CD14-positive monocyte (primary cell): ENCODE measurements at regions not wholly inside any gene's neighbourhood (a gene's known extent, or its start where the extent isn't known, plus 50 kb on each side); places are given as distances from the start of the nearest gene placed in this dataset.

Source experiments
- DNase-seq, 3 donors: peaks; one replicate each; pipeline ENCODE4 v3.0.0-alpha.2; 2011 to 2022
- H2AFZ ChIP-seq: 2 replicates; pipeline ENCODE4 v1.6.0; 2012; ENCODE audit warnings: mild to moderate bottlenecking, low read depth, low read length, inconsistent platforms; ENCODE audit not compliant: insufficient read depth, poor library complexity, severe bottlenecking
- H3K27ac ChIP-seq, 2 donors: 1 replicate in 1 of 2; 2 replicates in 1 of 2; pipeline ENCODE4 v1.5.1; 2012 to 2013; ENCODE audit warnings: low read length in 2 of 2, control low read depth in 1 of 2, inconsistent platforms in 1 of 2, low read depth in 1 of 2, mild to moderate bottlenecking in 1 of 2
- H3K27me3 ChIP-seq, 2 donors: one replicate each; pipeline versions ENCODE4 v1.6.0 to v1.6.1; 2011 to 2013; ENCODE audit warnings: low read length in 2 of 2; ENCODE audit not compliant: control insufficient read depth in 2 of 2, insufficient read depth in 2 of 2
- H3K36me3 ChIP-seq, 2 donors: replicated peaks in 1 of 2; 1 replicate in 1 of 2; 2 replicates in 1 of 2; pipeline versions ENCODE4 v1.5.1 to v1.6.1; 2012 to 2013; ENCODE audit warnings: low read length in 2 of 2, control low read depth in 1 of 2, inconsistent platforms in 1 of 2, mild to moderate bottlenecking in 1 of 2; ENCODE audit not compliant: insufficient read depth in 2 of 2, control insufficient read depth in 1 of 2
- H3K4me1 ChIP-seq, 2 donors: 1 replicate in 1 of 2; 2 replicates in 1 of 2; pipeline versions ENCODE4 v1.5.1 to v1.6.1; 2012 to 2013; ENCODE audit warnings: low read length in 2 of 2, control low read depth in 1 of 2, inconsistent platforms in 1 of 2, mild to moderate bottlenecking in 1 of 2, moderate library complexity in 1 of 2; ENCODE audit not compliant: insufficient read depth in 2 of 2, control insufficient read depth in 1 of 2
- H3K4me2 ChIP-seq: replicated peaks from 2 replicates; pipeline ENCODE3; 2012; ENCODE audit warnings: low read length, moderate library complexity, mild to moderate bottlenecking; ENCODE audit not compliant: poor library complexity, severe bottlenecking; ENCODE audit errors: extremely low read depth
- H3K4me3 ChIP-seq, 3 experiments: fragments of 200-600 bp in 1 of 3; sonication (generic) in 1 of 3; replicated peaks in 1 of 3; 1 replicate in 2 of 3; 2 replicates in 1 of 3; pipeline ENCODE4 v1.5.1; 2011 to 2013; ENCODE audit warnings: low read length in 3 of 3, mild to moderate bottlenecking in 3 of 3, control low read depth in 2 of 3, low read depth in 2 of 3, inconsistent platforms in 1 of 3, moderate library complexity in 1 of 3
- H3K79me2 ChIP-seq: 2 replicates; pipeline ENCODE4 v1.6.0; 2012; ENCODE audit warnings: mild to moderate bottlenecking, control low read depth, inconsistent platforms, low read length, moderate library complexity; ENCODE audit not compliant: insufficient read depth
- H3K9ac ChIP-seq: 2 replicates; pipeline ENCODE4 v1.6.0; 2017; ENCODE audit warnings: low read length, mild to moderate bottlenecking; ENCODE audit not compliant: insufficient read depth, poor library complexity, severe bottlenecking
- H3K9me3 ChIP-seq, 2 donors: replicated peaks in 1 of 2; 1 replicate in 1 of 2; 2 replicates in 1 of 2; pipeline versions ENCODE4 v1.5.1 to v1.6.1; 2012 to 2013; ENCODE audit warnings: low read length in 2 of 2, control low read depth in 1 of 2; ENCODE audit not compliant: control insufficient read depth in 1 of 2, insufficient read depth in 1 of 2
- H4K20me1 ChIP-seq: 2 replicates; pipeline ENCODE4 v1.6.0; 2012; ENCODE audit warnings: mild to moderate bottlenecking, low read length, control low read depth, moderate library complexity; ENCODE audit not compliant: insufficient read depth
- H3K27ac Mint-ChIP-seq, 7 donors: one replicate each; pipeline ENCODE4 v1.8.0; 2020; ENCODE audit warnings: mild to moderate bottlenecking in 7 of 7, mixed read lengths in 7 of 7, moderate library complexity in 6 of 7, inconsistent platforms in 2 of 7
- H3K27me3 Mint-ChIP-seq, 3 donors: one replicate each; pipeline ENCODE4 v1.8.0; 2021 to 2022; ENCODE audit warnings: low read depth in 3 of 3, mild to moderate bottlenecking in 3 of 3, mixed read lengths in 3 of 3, moderate library complexity in 3 of 3, inconsistent platforms in 1 of 3
- H3K36me3 Mint-ChIP-seq, 2 donors: one replicate each; pipeline ENCODE4 v1.8.0; 2020; ENCODE audit warnings: mixed read lengths in 2 of 2, inconsistent platforms in 1 of 2, mild to moderate bottlenecking in 1 of 2
- H3K4me1 Mint-ChIP-seq: one replicate; pipeline ENCODE4 v1.8.0; 2020; ENCODE audit warnings: mild to moderate bottlenecking, mixed read lengths
- H3K4me3 Mint-ChIP-seq, 2 donors: one replicate each; pipeline ENCODE4 v1.8.0; 2020; ENCODE audit warnings: mild to moderate bottlenecking in 2 of 2, mixed read lengths in 2 of 2, moderate library complexity in 1 of 2
- H3K9me3 Mint-ChIP-seq, 7 donors: one replicate each; pipeline ENCODE4 v1.8.0; 2020 to 2022; ENCODE audit warnings: mixed read lengths in 7 of 7, mild to moderate bottlenecking in 6 of 7, moderate library complexity in 6 of 7, inconsistent platforms in 2 of 7
- CTCF ChIP-seq: fragments of 200-600 bp; IDR thresholded peaks from one replicate; pipeline ENCODE4 v1.8.0; 2022; ENCODE audit warnings: antibody characterized with exemption, mild to moderate bottlenecking
- WGBS: methylation state at CpG from one replicate; pipeline ENCODE4 v1.1.5; 2013; ENCODE audit warnings: missing lambda C conversion rate; ENCODE audit not compliant: insufficient coverage; 5-methylcytosine and 5-hydroxymethylcytosine counted together
- intact Hi-C, 2 donors: fragments of 100-400 bp; cut with micrococcal nuclease; formaldehyde crosslinking; loops; one replicate each; pipeline versions ENCODE4 v1.15.0 to v1.15.1; 2023

- TF ChIP-seq CTCF = no peak
- Mint-ChIP-seq H3K27ac (peak overlapping the region in 3 of 7 donors; percentile 9 to 55 (median 26)), H3K9me3 (peaks cover 0 to 2% (median 0%) of the 10 kb centered on the region in 7 donors), H3K4me3 (no peak overlapping the region), H3K4me1 (peaks cover 52% of the 10 kb centered on the region), H3K27me3 (peaks cover 0 to 2% (median 0%) of the 10 kb centered on the region in 3 donors), H3K36me3 (no peaks in the 10 kb centered on the region)
- Histone ChIP-seq H4K20me1 (no peaks in the 10 kb centered on the region), H2AFZ (no peak overlapping the region), H3K79me2 (no peaks in the 10 kb centered on the region), H3K27ac (no peak overlapping the region), H3K4me2 (no peak overlapping the region), H3K9ac (no peak overlapping the region), H3K9me3 (no peaks in the 10 kb centered on the region), H3K36me3 (no peaks in the 10 kb centered on the region), H3K4me1 (peaks cover 45 to 51% of the 10 kb centered on the region in 2 donors), H3K27me3 (no peaks in the 10 kb centered on the region), H3K4me3 (no peak overlapping the region)
- intact Hi-C loops = no loop called here
- DNase-seq = no peak
- WGBS = 92% methylated on average over 2 of the region's 4 CpGs
These were observed 211.0 kb downstream of the ENC1 start for GRCh38 chr5:74429495-74429894.

- no peaks in the 10 kb centered on the region for H3K36me3 ChIP-seq
- DNase-seq = no peak
- no peaks in the 10 kb centered on the region for H4K20me1 ChIP-seq
- intact Hi-C loops = no loop called here
- H2AFZ ChIP-seq = no peak overlapping the region
- H3K4me1 ChIP-seq = peaks cover 43 to 48% of the 10 kb centered on the region in 2 donors
- H3K9ac ChIP-seq = no peak overlapping the region
- no peak overlapping the region for H3K4me3 Mint-ChIP-seq
- no peak overlapping the region for H3K27ac ChIP-seq
- TF ChIP-seq CTCF = no peak
- H3K9me3 ChIP-seq = no peaks in the 10 kb centered on the region
- no peak overlapping the region for H3K4me2 ChIP-seq
- H3K4me1 Mint-ChIP-seq = peaks cover 52% of the 10 kb centered on the region
- H3K27me3 Mint-ChIP-seq = peaks cover 0 to 2% (median 0%) of the 10 kb centered on the region in 3 donors
- WGBS = no CpG with 5 or more reads among the region's 2 CpGs
- H3K79me2 ChIP-seq = no peaks in the 10 kb centered on the region
- H3K36me3 Mint-ChIP-seq = no peaks in the 10 kb centered on the region
- H3K27ac Mint-ChIP-seq = no peak overlapping the region
- no peaks in the 10 kb centered on the region for H3K27me3 ChIP-seq
- peaks cover 0 to 2% (median 0%) of the 10 kb centered on the region in 7 donors for H3K9me3 Mint-ChIP-seq
- no peak overlapping the region for H3K4me3 ChIP-seq
These were observed 211.7 kb downstream of the ENC1 start for GRCh38 chr5:74428876-74429275.
